ENCODE measurements at regions not wholly inside any gene's neighbourhood (a gene's known extent, or its start where the extent isn't known, plus 50 kb on each side); places are given as distances from the start of the nearest gene placed in this dataset.

DNA sequence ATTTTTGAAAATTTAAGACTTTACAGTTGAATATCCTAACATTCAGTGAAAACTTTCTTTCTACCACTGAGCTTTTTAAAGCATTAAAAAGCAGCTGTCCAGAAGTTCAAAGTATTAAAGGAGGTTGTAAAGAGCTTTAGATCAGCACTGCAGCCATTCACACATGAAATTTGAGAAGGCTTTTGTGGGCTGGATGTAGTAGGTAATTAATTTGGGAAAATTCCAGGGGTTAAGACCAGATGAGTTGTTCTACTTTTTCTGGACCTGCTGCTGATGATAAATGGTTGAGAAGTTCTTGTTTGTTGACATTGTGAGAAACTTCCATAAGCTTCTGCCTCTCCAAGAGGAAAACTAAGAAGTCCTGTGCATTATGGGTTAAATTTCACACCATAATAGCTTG, 1779.6 kb upstream of the PRR20A start:
- H4K20me1 ChIP-seq (ENCODE audit: insufficient read depth) = no peaks in the 10 kb centered on the region
- no peaks in the 10 kb centered on the region for H3K9me2 ChIP-seq (ENCODE audit: insufficient read depth, low read length)
- H3K79me2 ChIP-seq (replicated peaks; ENCODE audit: insufficient read depth, low read length) = no peaks in the 10 kb centered on the region
- H2AFZ ChIP-seq (ENCODE audit: low read depth, low read length) = no peak overlapping the region
- H3K27me3 ChIP-seq (ENCODE audit: insufficient read depth, low read depth, low read length) = no peaks in the 10 kb centered on the region
- H3K9me3 ChIP-seq (ENCODE audit: low read length) = no peaks in the 10 kb centered on the region
- no peaks in the 10 kb centered on the region for H3K36me3 ChIP-seq (ENCODE audit: insufficient read depth, low read length)
- H3K4me3 ChIP-seq (ENCODE audit: low read length) = no peak overlapping the region
- no peak for TF ChIP-seq CTCF (IDR thresholded peaks at IDR 0.05; ENCODE audit: poor library complexity, severe bottlenecking)
- no peak for TF ChIP-seq REST (IDR thresholded peaks at IDR 0.05; ENCODE audit: borderline replicate concordance)
- no peak for TF ChIP-seq EZH2 (IDR thresholded peaks at IDR 0.05; ENCODE audit: borderline replicate concordance, insufficient read depth, low read length, poor library complexity, severe bottlenecking)
- no peak for TF ChIP-seq SMC3 (conservative IDR thresholded peaks at IDR 0.05; ENCODE audit: poor library complexity)
- TF ChIP-seq EP300 (conservative IDR thresholded peaks at IDR 0.05; ENCODE audit: poor library complexity, severe bottlenecking) = no peak
- TF ChIP-seq MXI1 (conservative IDR thresholded peaks at IDR 0.05; ENCODE audit: poor library complexity, severe bottlenecking) = no peak
- H3F3A ChIP-seq (ENCODE audit: insufficient read depth, low read length, poor library complexity, severe bottlenecking) = no peaks in the 10 kb centered on the region
- no peak overlapping the region for H3K9ac ChIP-seq (ENCODE audit: low read length)
- H3K4me2 ChIP-seq (ENCODE audit: low read length) = no peak overlapping the region
- H3K27ac ChIP-seq (ENCODE audit: low read length) = no peak overlapping the region

DNA sequence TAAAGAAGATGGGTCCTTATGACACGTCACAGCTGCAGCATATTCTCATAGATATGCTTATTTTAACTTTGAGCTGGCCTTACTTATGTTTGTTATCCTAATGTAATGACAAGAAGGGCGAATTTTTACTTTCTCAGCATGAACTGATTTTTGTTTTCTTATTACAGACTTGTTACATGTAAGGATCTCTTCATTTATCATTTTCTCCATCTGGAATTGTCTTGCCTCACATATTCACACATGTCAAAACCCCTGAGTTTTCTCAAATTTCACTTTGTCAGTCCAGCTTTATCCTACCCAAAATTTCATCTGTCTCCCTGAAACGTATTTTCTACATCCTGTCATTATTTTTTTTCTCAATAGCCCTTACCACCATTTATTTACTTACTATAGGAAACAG, 1774.0 kb upstream of the PRR20A start:
- Histone ChIP-seq H3K4me3 (ENCODE audit: low read length) (no peak overlapping the region), H4K20me1 (ENCODE audit: insufficient read depth) (no peaks in the 10 kb centered on the region), H3K27ac (ENCODE audit: low read length) (no peak overlapping the region), H3K9me3 (ENCODE audit: low read length) (no peaks in the 10 kb centered on the region), H3K4me2 (ENCODE audit: low read length) (no peak overlapping the region), H3K9ac (ENCODE audit: low read length) (no peak overlapping the region), H3K27me3 (ENCODE audit: insufficient read depth, low read depth, low read length) (no peaks in the 10 kb centered on the region), H3K9me2 (ENCODE audit: insufficient read depth, low read length) (no peaks in the 10 kb centered on the region), H3K79me2 (replicated peaks; ENCODE audit: insufficient read depth, low read length) (no peaks in the 10 kb centered on the region), H3K36me3 (ENCODE audit: insufficient read depth, low read length) (no peaks in the 10 kb centered on the region), H2AFZ (ENCODE audit: low read depth, low read length) (no peak overlapping the region), H3F3A (ENCODE audit: insufficient read depth, low read length, poor library complexity, severe bottlenecking) (no peaks in the 10 kb centered on the region)
- no peak for TF ChIP-seq POLR2AphosphoS5 (IDR thresholded peaks at IDR 0.05)
- TF ChIP-seq EZH2 (IDR thresholded peaks at IDR 0.05; ENCODE audit: borderline replicate concordance, insufficient read depth, low read length, poor library complexity, severe bottlenecking) = no peak
- no peak for TF ChIP-seq REST (IDR thresholded peaks at IDR 0.05; ENCODE audit: borderline replicate concordance)
- TF ChIP-seq RAD21 (conservative IDR thresholded peaks at IDR 0.05) = no peak
- no peak for TF ChIP-seq SMC3 (conservative IDR thresholded peaks at IDR 0.05; ENCODE audit: poor library complexity)
- no peak for TF ChIP-seq EP300 (conservative IDR thresholded peaks at IDR 0.05; ENCODE audit: poor library complexity, severe bottlenecking)
- no peak for TF ChIP-seq TAF1 (IDR thresholded peaks at IDR 0.05; ENCODE audit: low read depth)
- TF ChIP-seq CTCF (IDR thresholded peaks at IDR 0.05; ENCODE audit: poor library complexity, severe bottlenecking) = no peak
